ENCODE measurements at regions not wholly inside any gene's neighbourhood (a gene's known extent, or its start where the extent isn't known, plus 50 kb on each side); places are given as distances from the start of the nearest gene placed in this dataset.
A peak's percentile ranks its signal among the peaks of the same experiment; 100 is the strongest.

DNA sequence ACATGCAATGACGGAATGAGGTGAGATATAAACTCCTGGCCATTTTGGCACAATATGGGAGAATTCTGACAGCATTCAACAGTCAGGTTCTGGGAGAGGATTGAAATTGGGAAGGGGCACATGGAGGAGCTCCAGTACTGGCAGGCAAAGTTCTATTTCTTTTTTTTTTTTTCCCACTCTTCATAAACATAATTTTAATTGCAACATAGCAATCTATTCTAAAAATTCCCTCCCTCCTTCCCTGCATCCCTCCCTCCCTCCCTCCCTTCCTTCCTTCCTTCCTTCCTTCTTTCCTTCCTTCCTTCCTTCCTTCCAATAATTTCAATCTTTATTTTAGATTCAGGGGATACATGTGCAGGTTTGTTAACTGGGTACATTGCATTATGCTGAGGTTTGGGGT lies 93.2 kb downstream of the PTCSC3 start:
- no peaks in the 10 kb centered on the region for H3K36me3 ChIP-seq (ENCODE audit: control insufficient read depth in 1 of 2, insufficient read depth in 2 of 2, low read length in 1 of 2)
- no peak overlapping the region for H3K27ac ChIP-seq (ENCODE audit: low read depth in 1 of 2, low read length in 2 of 2)
- H3K4me3 ChIP-seq (ENCODE audit: low read length in 2 of 2), result no peak overlapping the region
- peaks cover 3% of the 10 kb centered on the region for H3K9me3 ChIP-seq (ENCODE audit: control insufficient read depth, low read length)
- DNase-seq (no peak), ATAC-seq (ENCODE audit: low FRiP score) (no peak)
- H3K27me3 ChIP-seq (ENCODE audit: control insufficient read depth in 1 of 2, insufficient read depth in 2 of 2, low read length in 1 of 2), result no peaks in the 10 kb centered on the region
- H3K4me1 ChIP-seq (ENCODE audit: control insufficient read depth in 1 of 2, insufficient read depth in 2 of 2, low read length in 2 of 2), result no peaks in the 10 kb centered on the region
- intact Hi-C loops (cut with DNase I), result no loop called here
- 86 to 92% methylated on average over 1 of the region's 1 CpG for WGBS, 2 donors

DNA sequence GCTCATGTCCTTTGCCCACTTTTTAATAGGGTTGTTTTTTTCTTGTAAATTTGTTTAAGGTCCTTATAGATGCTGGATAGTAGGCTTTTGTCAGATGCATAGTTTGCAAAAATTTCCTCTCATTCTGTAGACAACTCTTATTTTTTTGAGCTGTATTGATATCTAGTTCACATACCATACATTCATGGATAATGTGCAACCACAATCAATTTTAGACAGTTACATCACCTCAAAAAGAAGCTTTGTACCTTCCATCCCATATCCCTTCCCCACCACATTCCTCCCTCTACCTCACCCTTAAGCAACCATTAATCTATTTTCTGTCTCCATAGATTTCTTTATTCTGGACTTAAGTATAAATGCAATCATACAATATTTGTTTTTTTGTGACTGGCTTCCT lies 98.4 kb downstream of the PTCSC3 start:
- no peaks in the 10 kb centered on the region for H3K36me3 ChIP-seq (ENCODE audit: control insufficient read depth in 1 of 2, insufficient read depth in 2 of 2, low read length in 1 of 2)
- intact Hi-C loops (cut with DNase I), result loop anchor here in 1 of 2 donors (10.0 kb wide), 1 partner anchor 297 kb away; no protein-coding TSS in a partner anchor
- H3K27ac ChIP-seq (ENCODE audit: low read depth in 1 of 2, low read length in 2 of 2), result no peak overlapping the region
- DNase-seq, result no peak
- no peak for ATAC-seq (ENCODE audit: low FRiP score)
- H3K27me3 ChIP-seq (ENCODE audit: control insufficient read depth in 1 of 2, insufficient read depth in 2 of 2, low read length in 1 of 2), result no peaks in the 10 kb centered on the region
- no peak overlapping the region for H3K4me3 ChIP-seq (ENCODE audit: low read length in 2 of 2)
- H3K9me3 ChIP-seq (ENCODE audit: control insufficient read depth, low read length), result no peaks in the 10 kb centered on the region
- H3K4me1 ChIP-seq (ENCODE audit: control insufficient read depth in 1 of 2, insufficient read depth in 2 of 2, low read length in 2 of 2), result no peaks in the 10 kb centered on the region

DNA sequence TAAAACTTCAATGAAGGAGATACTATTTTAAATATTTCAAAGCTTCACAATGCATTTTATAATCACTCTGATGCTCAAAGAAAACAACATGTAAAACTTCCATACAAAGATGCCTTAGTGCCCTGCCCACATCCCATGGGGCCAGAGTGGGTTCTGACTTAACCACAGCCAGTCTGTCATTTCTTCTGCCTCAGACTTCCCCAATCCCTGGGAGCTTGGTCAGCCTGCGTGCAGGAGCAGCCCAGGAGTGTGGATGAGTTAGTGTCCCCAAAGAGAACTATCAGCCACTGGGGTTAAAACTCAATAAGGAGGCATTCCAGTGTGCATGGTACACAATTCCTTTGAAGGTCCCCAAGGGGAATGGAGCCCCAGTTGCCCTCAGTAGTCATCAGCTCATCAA lies 100.3 kb downstream of the PTCSC3 start:
- no peaks in the 10 kb centered on the region for H3K27me3 ChIP-seq (ENCODE audit: control insufficient read depth in 1 of 2, insufficient read depth in 2 of 2, low read length in 1 of 2)
- no peaks in the 10 kb centered on the region for H3K9me3 ChIP-seq (ENCODE audit: control insufficient read depth, low read length)
- H3K27ac ChIP-seq (ENCODE audit: low read depth in 1 of 2, low read length in 2 of 2), result no peak overlapping the region
- DNase-seq (no peak), ATAC-seq (ENCODE audit: low FRiP score) (no peak)
- intact Hi-C loops (cut with DNase I), result loop anchor here in 1 of 2 donors (10.0 kb wide), 1 partner anchor 299 kb away; no protein-coding TSS in a partner anchor
- 57 to 71% methylated on average over 1 of the region's 1 CpG for WGBS, 2 donors
- H3K4me3 ChIP-seq (ENCODE audit: low read length in 2 of 2), result no peak overlapping the region
- no peaks in the 10 kb centered on the region for H3K4me1 ChIP-seq (ENCODE audit: control insufficient read depth in 1 of 2, insufficient read depth in 2 of 2, low read length in 2 of 2)
- H3K36me3 ChIP-seq (ENCODE audit: control insufficient read depth in 1 of 2, insufficient read depth in 2 of 2, low read length in 1 of 2), result no peaks in the 10 kb centered on the region

DNA sequence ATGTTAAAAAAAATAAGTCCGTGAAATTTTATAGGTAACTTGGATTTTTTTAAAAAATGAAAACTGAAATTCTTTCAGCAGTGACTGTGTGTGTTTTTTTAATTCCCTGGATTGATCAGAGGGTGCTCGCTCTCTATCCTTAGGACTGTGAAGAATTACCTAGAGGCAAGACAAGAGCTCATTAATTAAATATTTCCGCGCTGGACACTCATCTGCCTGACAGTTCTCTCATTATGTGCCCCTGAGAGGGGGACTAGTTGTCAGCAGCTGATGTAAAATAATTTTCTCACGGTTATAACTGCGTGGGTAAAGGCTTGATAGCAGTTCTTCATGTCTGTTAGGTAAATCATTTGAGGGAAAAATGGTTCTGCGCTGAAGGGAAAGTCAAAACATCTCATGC lies 101.3 kb downstream of the PTCSC3 start:
- Histone ChIP-seq H3K4me3 (ENCODE audit: low read length in 2 of 2) (no peak overlapping the region), H3K4me1 (ENCODE audit: control insufficient read depth in 1 of 2, insufficient read depth in 2 of 2, low read length in 2 of 2) (no peaks in the 10 kb centered on the region), H3K27me3 (ENCODE audit: control insufficient read depth in 1 of 2, insufficient read depth in 2 of 2, low read length in 1 of 2) (no peaks in the 10 kb centered on the region), H3K27ac (ENCODE audit: low read depth in 1 of 2, low read length in 2 of 2) (no peak overlapping the region), H3K9me3 (ENCODE audit: control insufficient read depth, low read length) (no peaks in the 10 kb centered on the region), H3K36me3 (ENCODE audit: control insufficient read depth in 1 of 2, insufficient read depth in 2 of 2, low read length in 1 of 2) (no peaks in the 10 kb centered on the region)
- WGBS, 2 donors, result 42 to 55% methylated on average over 7 of the region's 7 CpGs
- ATAC-seq (ENCODE audit: low FRiP score) (no peak), DNase-seq (no peak)
- intact Hi-C loops (cut with DNase I), result loop anchor here in 1 of 2 donors (10.0 kb wide), 1 partner anchor 300 kb away; no protein-coding TSS in a partner anchor

DNA sequence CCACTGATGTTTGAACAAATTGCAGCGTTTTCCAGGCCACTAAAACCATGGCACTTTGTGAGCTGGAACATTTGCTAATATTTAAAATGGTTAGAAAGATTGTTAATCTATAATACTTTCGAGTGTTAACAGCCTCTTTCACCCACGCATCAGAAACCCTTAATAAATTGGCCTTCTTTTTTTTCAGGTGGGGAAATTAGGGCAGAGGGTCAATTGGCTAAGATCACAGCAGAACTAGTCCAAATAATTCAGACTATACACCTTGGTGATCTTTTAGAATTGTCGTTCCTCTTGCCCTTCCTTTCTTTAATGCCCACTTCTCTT lies 105.8 kb downstream of the PTCSC3 start:
- intact Hi-C loops (cut with DNase I), result loop anchor here in 1 of 2 donors (10.0 kb wide), 1 partner anchor 304 kb away; no protein-coding TSS in a partner anchor
- H3K27me3 ChIP-seq (ENCODE audit: control insufficient read depth in 1 of 2, insufficient read depth in 2 of 2, low read length in 1 of 2), result no peaks in the 10 kb centered on the region
- no peak for DNase-seq
- WGBS, 2 donors, result 56% methylated on average over 4 of the region's 4 CpGs
- no peaks in the 10 kb centered on the region for H3K9me3 ChIP-seq (ENCODE audit: control insufficient read depth, low read length)
- ATAC-seq (ENCODE audit: low FRiP score), result no peak
- H3K27ac ChIP-seq (ENCODE audit: low read depth in 1 of 2, low read length in 2 of 2), result no peak overlapping the region
- peaks cover 0 to 4% of the 10 kb centered on the region in 2 donors for H3K4me1 ChIP-seq (ENCODE audit: control insufficient read depth in 1 of 2, insufficient read depth in 2 of 2, low read length in 2 of 2)
- H3K4me3 ChIP-seq (ENCODE audit: low read length in 2 of 2), result no peak overlapping the region
- H3K36me3 ChIP-seq (ENCODE audit: control insufficient read depth in 1 of 2, insufficient read depth in 2 of 2, low read length in 1 of 2), result no peaks in the 10 kb centered on the region

DNA sequence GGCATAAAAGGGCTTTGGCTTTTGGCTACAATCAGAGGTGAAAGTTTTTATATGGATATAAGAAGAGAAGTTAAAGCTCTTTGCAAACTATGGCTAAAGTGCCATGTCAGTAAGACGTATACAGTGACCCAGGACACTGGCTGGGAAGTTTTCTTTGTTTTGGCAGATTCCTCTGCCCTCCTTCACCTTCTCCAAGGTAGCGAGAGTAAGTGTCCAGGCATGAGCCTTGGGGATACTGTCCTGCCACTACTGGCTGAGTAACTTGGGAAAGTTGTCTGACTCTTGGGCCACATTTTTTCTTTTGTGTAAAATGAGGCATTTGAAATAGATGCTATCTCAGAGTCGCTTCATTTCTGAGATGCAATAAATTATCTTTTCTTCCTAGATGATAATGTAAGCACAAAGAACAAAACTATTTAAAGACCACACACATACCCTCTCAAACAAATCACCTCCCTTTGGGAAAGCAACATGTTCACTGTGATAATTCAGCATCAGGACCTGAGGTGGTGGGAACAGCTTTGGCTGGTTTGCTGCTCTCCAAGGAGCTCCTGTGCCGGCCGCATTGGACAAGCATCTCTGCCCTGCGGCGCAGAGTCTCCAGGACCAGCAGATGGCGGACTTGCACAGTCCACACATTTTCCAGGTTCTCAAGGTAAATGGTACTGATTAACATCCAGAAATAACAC lies 106.3 kb downstream of the PTCSC3 start:
- no peaks in the 10 kb centered on the region for H3K9me3 ChIP-seq (ENCODE audit: control insufficient read depth, low read length)
- 26 to 28% methylated on average over 8 of the region's 8 CpGs for WGBS, 2 donors
- peaks cover 0 to 4% of the 10 kb centered on the region in 2 donors for H3K4me1 ChIP-seq (ENCODE audit: control insufficient read depth in 1 of 2, insufficient read depth in 2 of 2, low read length in 2 of 2)
- DNase-seq, result no peak
- no peaks in the 10 kb centered on the region for H3K36me3 ChIP-seq (ENCODE audit: control insufficient read depth in 1 of 2, insufficient read depth in 2 of 2, low read length in 1 of 2)
- no peak overlapping the region for H3K4me3 ChIP-seq (ENCODE audit: low read length in 2 of 2)
- ATAC-seq (ENCODE audit: low FRiP score), result no peak
- H3K27ac ChIP-seq (ENCODE audit: low read depth in 1 of 2, low read length in 2 of 2), result no peak overlapping the region
- intact Hi-C loops (cut with DNase I), result loop anchor here in 1 of 2 donors (10.0 kb wide), 1 partner anchor 305 kb away; no protein-coding TSS in a partner anchor
- H3K27me3 ChIP-seq (ENCODE audit: control insufficient read depth in 1 of 2, insufficient read depth in 2 of 2, low read length in 1 of 2), result no peaks in the 10 kb centered on the region

DNA sequence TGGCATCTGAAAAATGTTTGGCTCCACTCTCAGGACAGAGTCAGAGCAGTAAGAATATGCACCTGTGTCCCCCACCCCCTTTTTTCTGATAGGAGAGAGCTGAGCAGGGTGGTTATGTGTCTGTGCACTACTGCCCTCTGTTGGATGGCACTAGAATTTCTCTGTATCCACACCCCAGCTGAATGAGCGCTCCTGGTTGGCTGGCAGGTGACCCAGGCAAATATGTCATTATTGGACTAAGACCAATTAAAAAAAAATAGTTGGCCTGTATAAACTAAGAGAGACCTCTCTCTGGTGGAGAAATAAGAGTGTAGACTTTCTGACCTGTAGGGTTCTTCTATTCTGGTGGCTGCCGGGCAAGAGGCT lies 107.0 kb downstream of the PTCSC3 start:
- H3K27ac ChIP-seq (ENCODE audit: low read depth in 1 of 2, low read length in 2 of 2), result no peak overlapping the region
- intact Hi-C loops (cut with DNase I), result no loop called here

DNA sequence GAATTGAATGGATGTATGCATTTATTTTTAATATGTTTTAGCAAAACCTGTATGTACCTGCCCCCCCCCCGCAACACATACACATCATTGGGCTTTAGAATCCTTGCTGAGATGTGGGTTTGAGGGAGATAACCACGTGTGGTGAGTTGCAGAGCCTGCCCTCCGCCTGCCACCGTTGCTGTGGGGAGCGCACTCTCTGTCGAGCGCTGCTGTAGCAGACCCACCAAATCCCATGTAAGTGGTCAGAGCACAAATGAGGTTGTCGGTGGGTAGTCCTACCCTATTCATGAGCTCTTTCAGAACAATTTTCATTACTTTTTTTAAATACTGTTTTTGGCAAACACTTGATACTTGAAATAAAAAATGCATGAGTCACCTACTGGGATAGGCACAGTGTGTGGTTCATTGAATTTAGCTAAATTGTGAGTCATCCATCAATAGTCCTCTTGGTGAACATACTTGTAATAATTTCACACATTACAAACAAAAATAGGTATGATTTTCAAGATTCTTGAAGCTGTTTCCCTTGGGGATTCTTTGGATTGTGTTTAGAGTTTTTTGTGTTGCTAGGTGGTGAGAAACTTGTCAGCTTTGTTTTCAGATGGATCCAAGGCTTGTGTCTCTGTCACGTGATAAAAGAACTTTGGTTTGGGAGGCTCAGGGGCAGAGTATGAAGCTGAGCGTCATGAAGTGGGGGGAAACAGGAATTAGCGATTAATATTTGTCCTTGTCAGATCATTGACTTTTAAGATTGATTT lies 107.6 kb downstream of the PTCSC3 start:
- ATAC-seq (ENCODE audit: low FRiP score), result no peak

More for the DNA sequence above, 107.0 kb downstream of the PTCSC3 start:
- H3K4me3 ChIP-seq (ENCODE audit: low read length in 2 of 2), result no peak overlapping the region
- 11% methylated on average over 2 of the region's 2 CpGs for WGBS, 2 donors
- no peak for DNase-seq
- no peaks in the 10 kb centered on the region for H3K36me3 ChIP-seq (ENCODE audit: control insufficient read depth in 1 of 2, insufficient read depth in 2 of 2, low read length in 1 of 2)
- H3K27me3 ChIP-seq (ENCODE audit: control insufficient read depth in 1 of 2, insufficient read depth in 2 of 2, low read length in 1 of 2), result no peaks in the 10 kb centered on the region
- H3K9me3 ChIP-seq (ENCODE audit: control insufficient read depth, low read length), result no peaks in the 10 kb centered on the region
- ATAC-seq (ENCODE audit: low FRiP score), result peak; percentile 44
- peaks cover 0 to 4% of the 10 kb centered on the region in 2 donors for H3K4me1 ChIP-seq (ENCODE audit: control insufficient read depth in 1 of 2, insufficient read depth in 2 of 2, low read length in 2 of 2)

More for the DNA sequence above, 107.6 kb downstream of the PTCSC3 start:
- Histone ChIP-seq H3K27ac (ENCODE audit: low read depth in 1 of 2, low read length in 2 of 2) (peak overlapping the region in 1 of 2 donors; percentile 43), H3K27me3 (ENCODE audit: control insufficient read depth in 1 of 2, insufficient read depth in 2 of 2, low read length in 1 of 2) (no peaks in the 10 kb centered on the region), H3K4me1 (ENCODE audit: control insufficient read depth in 1 of 2, insufficient read depth in 2 of 2, low read length in 2 of 2) (peaks cover 0 to 4% of the 10 kb centered on the region in 2 donors), H3K9me3 (ENCODE audit: control insufficient read depth, low read length) (no peaks in the 10 kb centered on the region), H3K36me3 (ENCODE audit: control insufficient read depth in 1 of 2, insufficient read depth in 2 of 2, low read length in 1 of 2) (no peaks in the 10 kb centered on the region), H3K4me3 (ENCODE audit: low read length in 2 of 2) (no peak overlapping the region)
- WGBS, 2 donors, result 43 to 49% methylated on average over 11 of the region's 11 CpGs
- intact Hi-C loops (cut with DNase I), result no loop called here
- no peak for DNase-seq
